Brain microvascular endothelial cell (primary cell): ENCODE measurements at regions not wholly inside any gene's neighbourhood (a gene's known extent, or its start where the extent isn't known, plus 50 kb on each side); places are given as distances from the start of the nearest gene placed in this dataset.

Experiments used
- DNase-seq: peaks from one replicate; pipeline ENCODE4 v3.0.0-alpha.2; 2020
- H3K27ac ChIP-seq: fragments of 250-450 bp; sonication (Bioruptor Pico); 2 replicates; pipeline ENCODE4 v1.5.1; 2020; ENCODE audit warnings: mild to moderate bottlenecking, moderate library complexity
- H3K27me3 ChIP-seq: fragments of 250-450 bp; sonication (Bioruptor Pico); replicated peaks from 2 replicates; pipeline ENCODE4 v1.5.1; 2020; ENCODE audit warnings: mild to moderate bottlenecking
- H3K36me3 ChIP-seq: fragments of 250-450 bp; sonication (Bioruptor Pico); replicated peaks from 2 replicates; pipeline ENCODE4 v1.5.1; 2020; ENCODE audit warnings: mild to moderate bottlenecking
- H3K4me3 ChIP-seq: 2 replicates; pipeline ENCODE4 v1.5.1; 2011; ENCODE audit warnings: low read depth, mild to moderate bottlenecking, control low read depth, low read length, moderate library complexity
- CTCF ChIP-seq: IDR thresholded peaks from 2 replicates; pipeline ENCODE4 v1.5.1; 2011; ENCODE audit warnings: low read depth, mild to moderate bottlenecking, moderate library complexity, low read length, control low read depth, inconsistent platforms; ENCODE audit errors: missing control alignments
- in situ Hi-C: cut with HindIII; loops from 2 replicates; pipeline ENCODE4 v1.10.0; 2017; ENCODE audit warnings: low sequenced_read_pairs, low pct_ligation_motif_present

- DNase-seq = no peak
- Histone ChIP-seq H3K27ac (no peak overlapping the region), H3K36me3 (no peaks in the 10 kb centered on the region), H3K27me3 (no peaks in the 10 kb centered on the region), H3K4me3 (no peak overlapping the region)
- no peak for TF ChIP-seq CTCF
- in situ Hi-C loops = no loop called here
These were observed 917.6 kb downstream of the EPHA3 start for GRCh38 chr3:90025019-90025418.

GRCh38 chr3:90026406-90026805, 919.0 kb downstream of the EPHA3 start:
- no peak for TF ChIP-seq CTCF
- H3K4me3 ChIP-seq = no peak overlapping the region
- in situ Hi-C loops = no loop called here
- no peaks in the 10 kb centered on the region for H3K36me3 ChIP-seq
- no peak for DNase-seq
- H3K27ac ChIP-seq = no peak overlapping the region
- H3K27me3 ChIP-seq = no peaks in the 10 kb centered on the region

- in situ Hi-C loops = no loop called here
- no peak for DNase-seq
- Histone ChIP-seq H3K36me3 (no peaks in the 10 kb centered on the region), H3K27ac (no peak overlapping the region), H3K27me3 (no peaks in the 10 kb centered on the region), H3K4me3 (no peak overlapping the region)
- no peak for TF ChIP-seq CTCF
These were observed 923.7 kb downstream of the EPHA3 start for GRCh38 chr3:90031121-90031520.

GRCh38 chr3:90032980-90033641, 925.7 kb downstream of the EPHA3 start:
- TF ChIP-seq CTCF = no peak
- H3K27me3 ChIP-seq = no peaks in the 10 kb centered on the region
- in situ Hi-C loops = no loop called here

GRCh38 chr3:90034038-90034437, 926.6 kb downstream of the EPHA3 start:
- Histone ChIP-seq H3K4me3 (no peak overlapping the region), H3K36me3 (no peaks in the 10 kb centered on the region), H3K27me3 (no peaks in the 10 kb centered on the region), H3K27ac (no peak overlapping the region)
- in situ Hi-C loops = no loop called here
- no peak for TF ChIP-seq CTCF
- DNase-seq = no peak

More at GRCh38 chr3:90032980-90033641, 925.7 kb downstream of the EPHA3 start:
- Histone ChIP-seq H3K4me3 (no peak overlapping the region), H3K27ac (no peak overlapping the region), H3K36me3 (no peaks in the 10 kb centered on the region)
- no peak for DNase-seq

GRCh38 chr3:90035643-90036042, 928.2 kb downstream of the EPHA3 start:
- TF ChIP-seq CTCF = no peak
- no peak for DNase-seq
- H3K27me3 ChIP-seq = no peaks in the 10 kb centered on the region
- H3K4me3 ChIP-seq = no peak overlapping the region
- H3K36me3 ChIP-seq = no peaks in the 10 kb centered on the region
- in situ Hi-C loops = no loop called here
- no peak overlapping the region for H3K27ac ChIP-seq
